ENCODE measurements at regions not wholly inside any gene's neighbourhood (a gene's known extent, or its start where the extent isn't known, plus 50 kb on each side); places are given as distances from the start of the nearest gene placed in this dataset.

- TF ChIP-seq CTCF (IDR thresholded peaks at IDR 0.05) = no peak
- DNase-seq = no peak
- Histone ChIP-seq H4K20me1 (ENCODE audit: insufficient read depth, low read length) (no peaks in the 10 kb centered on the region), H2AFZ (ENCODE audit: insufficient read depth, low read depth, low read length, poor library complexity, severe bottlenecking) (no peak overlapping the region), H3K36me3 (replicated peaks in 1 of 2; ENCODE audit: control insufficient read depth in 1 of 2, insufficient read depth in 2 of 2, low read length in 2 of 2) (no peaks in the 10 kb centered on the region), H3K4me1 (ENCODE audit: control insufficient read depth in 1 of 2, insufficient read depth in 2 of 2, low read length in 2 of 2) (no peaks in the 10 kb centered on the region), H3K4me3 (replicated peaks in 1 of 3; ENCODE audit: low read depth in 2 of 3, low read length in 3 of 3) (no peak overlapping the region), H3K27ac (ENCODE audit: low read depth in 1 of 2, low read length in 2 of 2) (no peak overlapping the region), H3K27me3 (ENCODE audit: control insufficient read depth in 2 of 2, insufficient read depth in 2 of 2, low read length in 2 of 2) (no peaks in the 10 kb centered on the region), H3K4me2 (replicated peaks; ENCODE audit: extremely low read depth, low read length, poor library complexity, severe bottlenecking) (no peak overlapping the region), H3K79me2 (ENCODE audit: insufficient read depth, low read length) (no peaks in the 10 kb centered on the region), H3K9ac (ENCODE audit: insufficient read depth, low read length, poor library complexity, severe bottlenecking) (no peak overlapping the region), H3K9me3 (replicated peaks in 1 of 2; ENCODE audit: control insufficient read depth in 1 of 2, insufficient read depth in 1 of 2, low read length in 2 of 2) (peaks cover 20 to 23% of the 10 kb centered on the region in 2 donors)
- WGBS (ENCODE audit: insufficient coverage) = no CpG with 5 or more reads among the region's 2 CpGs
- peaks cover 4 to 19% (median 11%) of the 10 kb centered on the region in 7 donors for H3K9me3 Mint-ChIP-seq
- no peaks in the 10 kb centered on the region for H3K27me3 Mint-ChIP-seq (ENCODE audit: low read depth in 3 of 3)
- no peaks in the 10 kb centered on the region for H3K4me1 Mint-ChIP-seq
- H3K27ac Mint-ChIP-seq = no peak overlapping the region
- intact Hi-C loops (cut with micrococcal nuclease) = no loop called here
- no peak overlapping the region for H3K4me3 Mint-ChIP-seq
- no peaks in the 10 kb centered on the region for H3K36me3 Mint-ChIP-seq
These were observed 431.7 kb downstream of the SLITRK1 start for GRCh38 chr13:83450591-83450990.

- no peaks in the 10 kb centered on the region for H3K27me3 ChIP-seq (ENCODE audit: control insufficient read depth in 2 of 2, insufficient read depth in 2 of 2, low read length in 2 of 2)
- TF ChIP-seq CTCF (IDR thresholded peaks at IDR 0.05) = no peak
- no peak overlapping the region for H3K27ac ChIP-seq (ENCODE audit: low read depth in 1 of 2, low read length in 2 of 2)
- H3K4me1 ChIP-seq (ENCODE audit: control insufficient read depth in 1 of 2, insufficient read depth in 2 of 2, low read length in 2 of 2) = no peaks in the 10 kb centered on the region
- no peak for DNase-seq
- intact Hi-C loops (cut with micrococcal nuclease) = no loop called here
- no peak overlapping the region for H3K9ac ChIP-seq (ENCODE audit: insufficient read depth, low read length, poor library complexity, severe bottlenecking)
- H3K79me2 ChIP-seq (ENCODE audit: insufficient read depth, low read length) = no peaks in the 10 kb centered on the region
- no peak overlapping the region for H3K27ac Mint-ChIP-seq
- no peaks in the 10 kb centered on the region for H3K27me3 Mint-ChIP-seq (ENCODE audit: low read depth in 3 of 3)
- no peaks in the 10 kb centered on the region for H3K36me3 ChIP-seq (replicated peaks in 1 of 2; ENCODE audit: control insufficient read depth in 1 of 2, insufficient read depth in 2 of 2, low read length in 2 of 2)
- no peak overlapping the region for H3K4me2 ChIP-seq (replicated peaks; ENCODE audit: extremely low read depth, low read length, poor library complexity, severe bottlenecking)
- peaks cover 4 to 21% (median 11%) of the 10 kb centered on the region in 7 donors for H3K9me3 Mint-ChIP-seq
- H3K9me3 ChIP-seq (replicated peaks in 1 of 2; ENCODE audit: control insufficient read depth in 1 of 2, insufficient read depth in 1 of 2, low read length in 2 of 2) = peaks cover 20 to 23% of the 10 kb centered on the region in 2 donors
- H2AFZ ChIP-seq (ENCODE audit: insufficient read depth, low read depth, low read length, poor library complexity, severe bottlenecking) = no peak overlapping the region
- H3K4me1 Mint-ChIP-seq = no peaks in the 10 kb centered on the region
- H3K4me3 Mint-ChIP-seq = no peak overlapping the region
- no CpG with 5 or more reads among the region's 3 CpGs for WGBS (ENCODE audit: insufficient coverage)
- H3K4me3 ChIP-seq (replicated peaks in 1 of 3; ENCODE audit: low read depth in 2 of 3, low read length in 3 of 3) = no peak overlapping the region
- H3K36me3 Mint-ChIP-seq = no peaks in the 10 kb centered on the region
- H4K20me1 ChIP-seq (ENCODE audit: insufficient read depth, low read length) = no peaks in the 10 kb centered on the region
These were observed 432.4 kb downstream of the SLITRK1 start for GRCh38 chr13:83449668-83450395.

Measured in CD14-positive monocyte (primary cell).